GDM1 (cell line): ENCODE measurements at regions not wholly inside any gene's neighbourhood (a gene's known extent, or its start where the extent isn't known, plus 50 kb on each side); places are given as distances from the start of the nearest gene placed in this dataset.
"Not testable (repeated sequence)": the region's sequence is repeated elsewhere in the genome, so short reads cannot be mapped to it uniquely, and the experiment has no call there.

Source experiments
- DNase-seq: peaks from one replicate; lab custom pipeline; 2025; lab: John Stamatoyannopoulos, UW

DNA sequence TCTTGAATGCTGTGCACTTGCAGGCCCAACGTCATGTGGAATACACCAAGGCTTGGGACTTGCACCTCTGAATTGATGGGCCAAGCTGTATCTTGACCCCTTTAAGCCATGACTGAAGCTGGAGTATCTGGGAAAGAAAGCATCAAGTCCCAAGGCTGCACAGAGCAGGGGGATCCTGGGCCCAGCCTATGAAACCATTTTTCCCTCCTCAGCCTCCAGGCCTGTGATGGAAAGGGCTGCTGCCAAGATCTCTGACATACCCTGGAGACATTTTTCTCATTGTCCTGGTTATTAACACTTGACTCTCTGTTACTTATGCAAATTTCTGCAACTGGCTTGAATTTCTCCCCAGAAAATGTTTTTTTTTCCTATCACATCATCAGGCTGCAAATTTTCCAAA is 174.0 kb upstream of the SNX2 start:
- DNase-seq = no peak

- no peak for DNase-seq
Observed at GRCh38 chr5:122602700-122603099, 172.2 kb upstream of the SNX2 start.

DNA sequence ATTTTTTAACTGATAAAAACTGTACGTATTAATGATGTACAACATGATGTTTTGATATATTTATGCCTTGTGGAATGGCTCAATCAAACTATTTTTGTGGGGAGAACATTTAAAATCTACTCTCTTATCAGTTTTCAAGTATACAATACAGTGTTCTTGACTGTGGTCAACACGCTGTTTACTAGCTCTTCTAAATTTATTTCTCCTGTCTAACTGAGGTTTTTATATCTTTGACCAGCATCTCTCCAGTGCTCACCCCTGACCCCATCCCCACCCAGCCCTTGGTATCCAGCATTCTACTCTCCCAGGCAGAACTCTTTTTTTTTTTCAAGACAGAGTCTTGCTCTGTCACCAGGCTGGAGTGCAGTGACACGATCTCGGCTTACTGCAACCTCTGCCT is 169.6 kb upstream of the SNX2 start:
- no peak for DNase-seq

DNA sequence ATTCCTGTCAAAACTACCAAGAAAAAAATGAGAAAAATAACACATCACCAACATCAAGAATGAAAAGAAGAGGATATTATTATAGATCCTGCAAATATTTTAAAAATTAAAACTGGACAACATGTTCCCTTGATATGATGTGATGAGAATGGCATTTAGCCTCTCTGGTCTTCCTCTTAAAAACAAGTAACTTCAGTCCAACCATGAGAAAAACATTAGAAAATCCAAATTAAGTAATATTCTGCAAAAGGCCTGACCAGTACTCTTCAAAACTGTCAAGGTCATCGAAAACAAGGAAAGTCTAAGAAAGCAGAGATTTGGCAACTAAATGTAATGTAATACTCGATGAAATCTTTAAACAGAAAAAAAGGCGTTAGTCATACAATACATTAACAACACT is 167.1 kb upstream of the SNX2 start:
- no peak for DNase-seq

DNA sequence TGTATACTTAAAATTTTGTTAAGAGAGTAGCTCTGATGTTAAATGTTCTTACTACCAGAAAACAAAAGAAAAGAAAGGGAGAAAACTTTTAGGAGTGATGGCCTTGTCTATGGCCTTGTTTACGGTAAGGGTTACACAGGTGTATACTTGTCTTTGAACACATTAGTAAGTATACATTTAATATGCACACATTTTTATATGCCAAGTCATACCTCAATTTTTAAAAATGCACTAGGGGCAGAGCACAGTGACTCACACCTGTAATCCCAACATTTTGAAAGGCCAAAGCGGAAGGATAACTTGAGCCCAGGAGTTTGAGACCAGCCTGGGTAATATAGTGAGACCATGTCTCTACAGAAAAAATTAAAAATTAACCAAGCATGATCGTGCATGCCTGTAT is 166.7 kb upstream of the SNX2 start:
- DNase-seq = no peak

DNA sequence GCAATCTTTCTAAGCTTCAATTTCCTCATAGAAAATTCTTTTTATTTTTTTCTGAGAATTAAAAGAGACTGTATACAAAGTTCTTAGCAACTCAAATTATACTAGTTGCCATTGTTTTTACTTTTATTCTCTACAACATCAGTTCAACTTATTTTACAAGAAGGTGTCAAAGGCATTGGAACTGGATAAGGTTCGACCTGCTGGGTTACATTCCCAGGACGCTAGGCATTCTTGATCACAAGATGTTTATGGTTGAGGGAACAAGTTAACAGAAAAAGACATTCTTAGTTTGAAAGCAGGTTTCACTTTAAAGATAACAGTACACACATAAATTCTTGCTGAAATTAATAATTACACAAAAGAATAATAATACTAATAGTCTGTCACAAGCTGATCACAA is 163.5 kb upstream of the SNX2 start:
- DNase-seq = no peak

GRCh38 chr5:122612901-122613300 is 162.0 kb upstream of the SNX2 start:
- DNase-seq = no peak

DNA sequence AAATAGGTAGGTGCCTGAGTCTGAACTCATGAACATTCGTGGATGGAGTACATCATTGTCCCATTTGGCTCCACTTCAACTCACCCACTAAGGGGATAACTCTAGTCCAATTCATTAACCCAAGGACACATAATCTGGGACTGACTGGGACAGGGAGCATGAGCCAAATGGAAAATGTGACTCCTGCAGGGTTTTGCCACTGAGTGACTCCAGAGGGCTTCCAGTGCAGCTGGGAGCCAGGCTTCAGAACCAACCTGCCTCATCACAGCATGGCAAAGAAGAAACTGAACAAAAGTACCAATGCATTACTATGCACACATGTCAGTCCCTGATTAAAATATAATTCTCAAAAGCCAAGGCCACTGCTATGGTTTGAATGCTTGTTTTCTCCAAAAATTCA is 159.7 kb upstream of the SNX2 start:
- no peak for DNase-seq

GRCh38 chr5:122615832-122616231 is 159.0 kb upstream of the SNX2 start:
- no peak for DNase-seq

GRCh38 chr5:122618046-122618445 is 156.8 kb upstream of the SNX2 start:
- DNase-seq = not testable (repeated sequence)

GRCh38 chr5:122620768-122621167 is 154.1 kb upstream of the SNX2 start:
- DNase-seq = not testable (repeated sequence)

- DNase-seq = not testable (repeated sequence)
Observed at GRCh38 chr5:122628714-122629113, 146.2 kb upstream of the SNX2 start.

DNA sequence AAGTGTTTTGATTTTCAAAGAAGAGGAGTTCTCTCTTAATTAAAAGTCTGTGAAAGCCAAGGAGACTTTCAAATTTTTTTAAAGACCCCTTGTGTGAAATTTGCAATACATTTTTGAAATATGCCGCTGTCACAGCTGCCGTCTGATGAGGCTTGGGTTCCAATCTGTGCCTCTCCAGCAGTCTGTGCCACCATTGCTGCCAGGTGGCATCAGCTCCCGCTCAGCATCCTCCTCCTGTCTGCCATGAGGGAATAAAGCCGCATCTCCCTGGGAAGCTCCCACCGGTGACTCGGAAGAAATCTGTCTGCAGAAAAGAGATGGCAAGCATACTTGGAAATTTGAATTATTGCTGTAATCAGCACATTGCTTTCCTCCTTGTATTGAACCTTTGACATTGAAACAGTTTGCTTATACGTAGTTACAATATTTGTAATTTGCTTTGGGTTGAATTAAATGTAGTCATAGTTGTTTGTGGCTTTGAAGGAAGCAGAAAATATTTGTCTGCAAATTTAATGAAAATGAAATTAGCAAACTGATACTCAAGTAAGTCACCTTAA is 145.7 kb upstream of the SNX2 start:
- DNase-seq = no peak

- no peak for DNase-seq
Observed at GRCh38 chr5:122638581-122638980, 136.3 kb upstream of the SNX2 start.

DNA sequence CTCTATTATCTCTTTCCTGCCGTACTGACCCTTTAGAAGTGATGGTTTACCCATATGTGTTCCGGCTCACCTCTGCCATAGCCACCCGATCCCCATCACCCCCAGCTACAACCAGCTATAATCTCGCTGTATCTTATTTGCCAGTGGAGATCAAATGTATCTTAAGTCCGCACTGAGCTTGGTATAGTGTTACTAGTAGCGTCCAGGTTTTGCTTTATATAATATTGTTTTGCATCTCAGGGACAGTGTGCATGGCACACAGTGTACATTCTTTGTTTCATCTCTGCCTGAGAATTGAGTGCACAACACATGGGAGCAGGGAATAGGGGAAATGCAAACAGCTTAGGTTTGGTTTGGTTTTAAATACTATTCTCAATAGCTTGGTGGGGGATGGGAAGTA is 135.8 kb upstream of the SNX2 start:
- DNase-seq = no peak

DNA sequence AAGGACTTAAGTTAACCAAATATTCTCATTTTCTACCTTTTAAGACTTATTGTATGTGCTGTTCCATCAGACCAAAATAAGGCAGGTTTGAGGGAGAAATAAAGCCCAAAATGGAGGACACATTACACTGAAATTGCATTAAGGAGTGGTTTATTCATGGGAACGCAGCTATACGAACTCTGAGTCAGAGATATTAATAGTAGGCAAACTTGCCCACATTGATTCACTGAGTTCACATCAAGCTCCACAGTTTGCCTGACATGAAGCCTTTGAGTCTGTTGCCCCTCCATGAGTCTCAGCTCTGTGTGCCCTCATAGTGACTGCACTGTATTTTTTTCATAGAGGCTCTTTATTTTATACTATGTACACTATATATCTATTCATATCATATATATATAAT is 135.0 kb upstream of the SNX2 start:
- no peak for DNase-seq

GRCh38 chr5:122649080-122649479 is 125.8 kb upstream of the SNX2 start:
- DNase-seq = no peak

- DNase-seq = no peak
Observed at GRCh38 chr5:122653087-122654017, 121.5 kb upstream of the SNX2 start.

GRCh38 chr5:122656160-122656559 is 118.7 kb upstream of the SNX2 start:
- DNase-seq = no peak

DNA sequence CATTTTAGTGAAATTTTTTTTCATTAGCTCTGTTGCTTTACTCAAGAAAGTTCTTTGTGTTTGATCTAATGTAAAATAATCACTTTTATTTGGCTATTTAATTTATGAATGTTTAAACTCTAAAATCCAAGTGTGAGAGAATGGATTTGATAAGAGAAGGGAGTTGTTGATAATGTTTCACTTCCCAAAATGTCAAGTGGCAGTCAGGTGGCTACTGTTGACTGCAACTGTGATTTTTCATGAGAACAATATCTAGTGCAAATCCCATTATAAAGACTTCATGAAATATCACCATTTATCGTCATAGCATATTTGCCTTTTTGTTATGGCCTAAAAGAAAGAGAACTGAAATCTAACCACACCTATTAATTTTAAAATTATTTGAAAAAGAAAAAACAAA is 118.3 kb upstream of the SNX2 start:
- no peak for DNase-seq

DNA sequence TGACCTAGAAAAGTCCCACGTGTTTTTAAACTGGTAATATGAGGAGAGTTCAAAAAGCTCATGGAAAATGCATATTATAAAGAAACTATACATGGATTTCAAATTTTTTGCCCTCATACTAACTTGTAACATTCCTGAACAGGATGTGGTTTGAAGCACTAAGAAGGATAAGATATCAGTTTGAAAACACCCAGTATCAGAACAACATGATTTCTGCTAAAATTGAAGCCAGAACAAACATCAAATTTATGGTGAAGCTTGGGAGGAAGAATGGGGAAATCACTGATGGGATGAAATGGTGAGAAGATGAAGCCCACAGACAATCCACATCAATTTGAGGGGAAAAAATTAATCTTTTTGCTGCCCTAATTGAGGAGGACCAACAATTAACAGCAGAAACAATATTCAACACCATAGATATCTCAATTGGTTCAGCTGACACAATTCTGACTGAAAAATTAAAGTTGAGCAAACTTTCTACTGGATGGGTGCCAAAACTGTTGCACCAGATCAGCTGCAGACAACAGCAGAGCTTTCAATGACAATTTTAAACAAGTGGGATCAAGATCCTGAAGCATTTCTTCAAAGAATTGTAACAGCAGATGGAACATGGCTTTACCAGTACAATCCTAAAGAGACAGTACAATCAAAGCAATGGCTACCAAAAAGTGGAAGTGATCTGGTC is 113.2 kb upstream of the SNX2 start:
- no peak for DNase-seq

GRCh38 chr5:122665051-122665450 is 109.8 kb upstream of the SNX2 start:
- no peak for DNase-seq

DNA sequence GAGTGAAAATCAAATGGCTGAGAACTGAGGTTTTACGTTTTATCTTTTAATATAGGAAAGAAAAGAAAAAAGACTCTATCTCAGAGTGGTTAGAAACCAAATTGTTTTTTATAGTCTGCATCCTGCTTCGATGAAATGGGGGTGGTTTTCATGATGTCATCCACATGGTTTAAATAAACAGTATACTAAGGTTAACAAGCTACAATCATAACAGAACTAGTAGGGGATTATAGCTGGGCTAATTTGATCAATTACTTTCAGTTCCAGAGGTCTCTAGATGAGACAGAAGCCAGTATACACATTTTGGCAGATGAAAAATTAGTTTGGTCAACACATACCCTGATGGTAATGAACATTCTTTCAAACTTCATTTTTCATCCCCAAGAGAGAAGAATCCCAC is 106.3 kb upstream of the SNX2 start:
- no peak for DNase-seq
